ENCODE measurements at regions not wholly inside any gene's neighbourhood (a gene's known extent, or its start where the extent isn't known, plus 50 kb on each side); places are given as distances from the start of the nearest gene placed in this dataset.

- no peaks in the 10 kb centered on the region for H3K36me3 Mint-ChIP-seq (ENCODE audit: insufficient read depth, unreplicated experiment)
- BruUV-seq (replicated peaks) = no TSS peak
- H3K9me3 Mint-ChIP-seq (ENCODE audit: low read depth, unreplicated experiment) = peaks cover 6% of the 10 kb centered on the region
- CTCF ChIA-PET = no interaction called here
- H3K4me1 Mint-ChIP-seq (ENCODE audit: low read depth, unreplicated experiment) = peaks cover under 1% of the 10 kb centered on the region
- no peak for DNase-seq
- intact Hi-C loops (cut with micrococcal nuclease; ENCODE audit: unreplicated experiment) = no loop called here
- H3K4me3 Mint-ChIP-seq (ENCODE audit: low read depth, unreplicated experiment) = no peak overlapping the region
- no peak for TF ChIP-seq CTCF (IDR thresholded peaks at IDR 0.05; ENCODE audit: unreplicated experiment)
- no peaks in the 10 kb centered on the region for H3K27me3 Mint-ChIP-seq (ENCODE audit: unreplicated experiment)
- no peak overlapping the region for H3K27ac Mint-ChIP-seq (ENCODE audit: unreplicated experiment)
Measured at GRCh38 chr5:54709096-54709495, 191.5 kb downstream of the SNX18 start.

- Mint-ChIP-seq H3K36me3 (ENCODE audit: insufficient read depth, unreplicated experiment) (no peaks in the 10 kb centered on the region), H3K4me1 (ENCODE audit: low read depth, unreplicated experiment) (peaks cover 13% of the 10 kb centered on the region), H3K27ac (ENCODE audit: unreplicated experiment) (no peak overlapping the region), H3K27me3 (ENCODE audit: unreplicated experiment) (no peaks in the 10 kb centered on the region), H3K9me3 (ENCODE audit: low read depth, unreplicated experiment) (peaks cover 3% of the 10 kb centered on the region), H3K4me3 (ENCODE audit: low read depth, unreplicated experiment) (no peak overlapping the region)
- intact Hi-C loops (cut with micrococcal nuclease; ENCODE audit: unreplicated experiment) = no loop called here
- no peak for DNase-seq
- CTCF ChIA-PET = no interaction called here
- BruUV-seq (replicated peaks) = no TSS peak
- no peak for TF ChIP-seq CTCF (IDR thresholded peaks at IDR 0.05; ENCODE audit: unreplicated experiment)
Measured at GRCh38 chr5:54707841-54708240, 190.3 kb downstream of the SNX18 start.

GRCh38 chr5:54705994-54706653 is 188.6 kb downstream of the SNX18 start:
- no peaks in the 10 kb centered on the region for H3K27me3 Mint-ChIP-seq (ENCODE audit: unreplicated experiment)
- no peak overlapping the region for H3K4me3 Mint-ChIP-seq (ENCODE audit: low read depth, unreplicated experiment)
- no peak for TF ChIP-seq CTCF (IDR thresholded peaks at IDR 0.05; ENCODE audit: unreplicated experiment)
- no TSS peak for BruUV-seq (replicated peaks)
- H3K27ac Mint-ChIP-seq (ENCODE audit: unreplicated experiment) = no peak overlapping the region
- peaks cover 3% of the 10 kb centered on the region for H3K36me3 Mint-ChIP-seq (ENCODE audit: insufficient read depth, unreplicated experiment)
- peaks cover 29% of the 10 kb centered on the region for H3K4me1 Mint-ChIP-seq (ENCODE audit: low read depth, unreplicated experiment)
- DNase-seq = no peak
- no peaks in the 10 kb centered on the region for H3K9me3 Mint-ChIP-seq (ENCODE audit: low read depth, unreplicated experiment)
- CTCF ChIA-PET = no interaction called here
- intact Hi-C loops (cut with micrococcal nuclease; ENCODE audit: unreplicated experiment) = no loop called here

- no peaks in the 10 kb centered on the region for H3K27me3 Mint-ChIP-seq (ENCODE audit: unreplicated experiment)
- no peak overlapping the region for H3K4me3 Mint-ChIP-seq (ENCODE audit: low read depth, unreplicated experiment)
- no TSS peak for BruUV-seq (replicated peaks)
- no peak overlapping the region for H3K27ac Mint-ChIP-seq (ENCODE audit: unreplicated experiment)
- no peak for TF ChIP-seq CTCF (IDR thresholded peaks at IDR 0.05; ENCODE audit: unreplicated experiment)
- H3K9me3 Mint-ChIP-seq (ENCODE audit: low read depth, unreplicated experiment) = no peaks in the 10 kb centered on the region
- no peak for DNase-seq
- peaks cover 34% of the 10 kb centered on the region for H3K4me1 Mint-ChIP-seq (ENCODE audit: low read depth, unreplicated experiment)
- H3K36me3 Mint-ChIP-seq (ENCODE audit: insufficient read depth, unreplicated experiment) = peaks cover 6% of the 10 kb centered on the region
- CTCF ChIA-PET = no interaction called here
- intact Hi-C loops (cut with micrococcal nuclease; ENCODE audit: unreplicated experiment) = loop anchor here (5.0 kb wide), 2 partner anchors 37 to 102 kb away; no protein-coding TSS in a partner anchor
Measured at GRCh38 chr5:54704825-54705224, 187.3 kb downstream of the SNX18 start.
